GM18498 (cell line): ENCODE measurements at regions not wholly inside any gene's neighbourhood (a gene's known extent, or its start where the extent isn't known, plus 50 kb on each side); places are given as distances from the start of the nearest gene placed in this dataset.
"Not testable (repeated sequence)": the region's sequence is repeated elsewhere in the genome, so short reads cannot be mapped to it uniquely, and the experiment has no call there.

Experiments used
- ATAC-seq: cut with Tn5 transposase; IDR thresholded peaks from one replicate; pipeline ENCODE4 v1.9.1; 2021; ENCODE audit warnings: mild to moderate bottlenecking, moderate library complexity; ENCODE audit not compliant: unreplicated experiment

GRCh38 chr17:70369391-70369790 lies 200.1 kb downstream of the KCNJ2 start:
- no peak for ATAC-seq

DNA sequence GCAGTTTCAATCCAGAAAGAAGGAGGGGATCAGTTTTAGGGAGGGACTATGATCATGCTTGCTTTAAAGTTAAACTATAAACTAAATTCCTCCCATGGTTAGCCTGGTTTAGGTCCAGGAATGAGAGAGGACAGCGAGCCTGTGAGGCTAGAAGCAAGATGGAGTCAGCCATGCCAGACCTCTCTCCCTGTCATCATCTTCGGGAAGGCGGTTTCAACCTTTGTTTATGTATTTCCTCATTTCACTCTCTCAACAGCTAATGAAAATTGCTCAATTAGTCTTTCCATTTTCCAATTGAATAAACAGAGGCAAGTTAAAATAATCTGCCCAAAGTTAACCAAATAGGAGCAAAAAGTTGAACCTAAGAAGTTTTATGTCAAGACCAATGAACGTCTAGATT lies 201.5 kb downstream of the KCNJ2 start:
- no peak for ATAC-seq

DNA sequence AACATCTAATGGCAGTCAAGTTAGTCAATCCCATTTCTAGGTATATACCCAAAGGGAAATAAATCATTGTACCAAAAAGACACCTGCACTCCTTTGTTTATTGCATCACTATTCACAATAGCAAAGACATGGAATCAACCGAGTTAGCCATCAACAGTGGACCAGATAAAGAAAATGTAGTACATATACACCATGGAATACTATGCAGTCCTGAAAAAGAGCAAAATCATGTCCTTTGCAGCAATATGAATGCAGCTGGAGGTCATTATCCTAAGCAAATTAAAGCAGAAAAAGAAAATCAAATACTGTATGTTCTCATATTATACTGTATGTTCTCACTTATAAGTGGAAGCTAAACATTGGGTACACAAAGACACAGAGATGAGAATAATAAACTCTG lies 204.0 kb downstream of the KCNJ2 start:
- no peak for ATAC-seq

DNA sequence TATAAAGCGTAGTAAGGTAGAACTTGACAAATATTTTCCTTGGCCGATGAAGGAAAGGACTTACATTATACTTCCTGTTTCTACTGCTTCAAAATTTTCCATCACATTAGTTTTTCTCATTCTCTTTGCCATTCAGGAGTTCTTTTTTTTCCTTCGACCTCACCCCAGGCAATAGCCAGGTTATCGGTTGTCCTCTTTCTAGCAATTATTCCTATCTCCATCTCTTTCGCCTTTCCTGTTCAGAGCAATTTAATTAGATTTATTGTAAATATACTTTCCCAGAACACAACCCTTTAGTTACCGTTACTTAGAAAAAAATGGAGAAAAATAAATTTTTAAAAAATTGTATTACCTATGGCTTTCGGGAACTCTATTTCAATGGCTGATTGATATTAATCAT lies 205.2 kb downstream of the KCNJ2 start:
- ATAC-seq = no peak

DNA sequence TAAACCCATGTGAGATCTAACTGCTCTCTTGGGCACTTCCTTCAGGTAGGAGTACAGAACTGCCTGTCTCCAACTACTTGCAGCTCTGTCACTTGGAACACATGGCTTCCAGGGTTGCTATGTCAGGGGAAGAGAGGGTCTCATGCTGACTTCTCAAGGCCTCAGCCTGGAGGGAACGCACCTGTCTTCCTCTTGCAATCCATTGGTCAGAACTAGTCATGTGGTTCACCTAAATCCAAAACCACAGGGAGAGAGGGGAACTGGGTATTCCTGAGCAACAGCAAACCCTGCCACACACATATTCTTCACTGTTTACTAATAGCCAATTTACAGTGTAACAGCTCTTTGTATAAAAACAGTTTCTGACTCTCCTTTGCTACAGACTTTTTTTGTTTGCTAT lies 206.1 kb downstream of the KCNJ2 start:
- ATAC-seq = no peak

DNA sequence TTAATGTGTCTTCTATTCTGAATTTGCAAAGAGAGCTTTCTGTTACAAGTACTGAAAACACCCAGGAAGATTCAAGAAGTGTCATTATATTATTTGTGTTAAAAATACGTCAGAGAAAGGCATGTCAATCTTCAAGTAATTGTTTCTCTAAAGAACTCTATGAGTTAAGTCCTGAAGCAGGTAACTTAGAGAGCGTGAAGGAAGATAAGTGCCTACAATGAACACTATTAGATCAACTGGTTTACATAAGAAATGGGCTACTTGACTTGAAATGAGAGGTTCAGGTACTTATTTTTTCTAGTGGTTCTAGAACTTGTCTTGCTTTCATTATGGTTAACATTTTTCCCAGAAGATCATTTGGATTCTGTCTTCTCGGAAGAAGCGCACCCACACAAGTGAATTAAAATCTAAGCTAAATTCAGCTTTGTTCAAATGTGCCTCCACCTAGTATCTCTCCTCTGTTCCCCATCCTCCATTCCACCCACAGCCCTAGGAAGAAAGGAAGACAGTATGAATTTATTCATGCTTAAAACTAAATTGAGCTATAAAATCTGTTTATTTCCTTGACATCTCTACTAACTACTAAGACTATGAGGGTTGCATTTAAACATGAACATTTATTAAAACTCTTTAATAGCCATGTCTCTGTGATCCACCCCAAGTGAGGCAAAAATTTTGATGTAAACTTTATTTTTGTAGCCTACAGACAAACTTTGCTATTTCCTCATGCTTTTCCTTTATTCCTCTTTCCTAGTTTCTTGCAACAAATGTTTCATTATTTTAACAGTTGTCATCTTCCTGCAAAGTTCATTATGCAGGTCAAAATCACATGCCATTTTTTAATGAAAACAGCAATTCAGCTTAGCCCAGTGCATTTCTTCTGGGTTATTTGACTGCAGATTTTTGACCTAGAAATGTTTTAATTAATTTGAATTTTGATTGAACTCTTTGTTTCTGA lies 206.8 kb downstream of the KCNJ2 start:
- no peak for ATAC-seq

- ATAC-seq = no peak
Observed at GRCh38 chr17:70377654-70378053, 208.3 kb downstream of the KCNJ2 start.

- no peak for ATAC-seq
Observed at GRCh38 chr17:70378076-70378475, 208.7 kb downstream of the KCNJ2 start.

DNA sequence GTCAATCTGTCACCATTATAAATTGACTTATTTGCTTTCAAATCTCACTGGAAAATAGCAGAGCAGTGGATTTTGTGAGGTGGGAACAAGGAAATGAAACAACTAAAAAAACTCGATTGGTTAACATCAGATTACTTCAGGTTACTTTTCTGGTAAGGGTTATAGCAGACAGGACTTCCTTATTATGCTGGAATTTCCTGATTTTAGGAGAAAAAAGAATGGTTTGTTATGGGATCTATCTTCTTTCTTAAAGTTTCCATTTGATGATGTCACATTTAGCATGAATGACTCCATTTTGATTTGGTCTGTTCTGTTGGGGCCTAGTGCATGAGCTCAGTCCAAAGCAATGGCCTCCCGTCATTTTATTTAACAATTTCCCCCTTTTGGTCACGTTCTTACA lies 210.6 kb downstream of the KCNJ2 start:
- ATAC-seq = no peak

- ATAC-seq = not testable (repeated sequence)
Observed at GRCh38 chr17:70381916-70382315, 212.6 kb downstream of the KCNJ2 start.

GRCh38 chr17:70388326-70388725 lies 219.0 kb downstream of the KCNJ2 start:
- ATAC-seq = no peak

DNA sequence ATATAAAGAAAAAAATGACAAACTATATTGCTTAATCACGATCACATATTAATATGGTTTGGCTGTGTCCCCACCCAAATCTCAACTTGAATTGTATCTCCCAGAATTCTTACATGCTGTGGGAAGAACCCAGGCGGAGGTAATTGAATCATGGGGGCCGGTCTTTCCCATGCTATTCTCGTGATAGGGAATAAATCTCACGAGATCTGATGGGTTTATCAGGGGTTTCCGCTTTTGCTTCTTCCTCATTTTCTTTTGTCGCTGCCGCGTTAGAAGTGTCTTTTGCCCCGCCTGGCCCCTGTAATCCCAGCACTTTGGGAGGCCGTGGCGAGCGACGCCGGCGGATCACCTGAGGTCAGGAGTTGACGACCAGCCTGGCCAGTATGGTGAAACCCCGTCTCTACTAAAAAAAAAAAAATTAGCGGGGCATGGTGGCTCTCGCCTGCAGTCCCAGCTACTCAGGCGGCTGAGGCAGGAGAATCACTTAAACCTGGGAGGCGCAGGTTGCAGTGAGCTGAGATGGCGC lies 220.0 kb downstream of the KCNJ2 start:
- not testable (repeated sequence) for ATAC-seq

GRCh38 chr17:70390049-70390448 lies 220.7 kb downstream of the KCNJ2 start:
- ATAC-seq = no peak

DNA sequence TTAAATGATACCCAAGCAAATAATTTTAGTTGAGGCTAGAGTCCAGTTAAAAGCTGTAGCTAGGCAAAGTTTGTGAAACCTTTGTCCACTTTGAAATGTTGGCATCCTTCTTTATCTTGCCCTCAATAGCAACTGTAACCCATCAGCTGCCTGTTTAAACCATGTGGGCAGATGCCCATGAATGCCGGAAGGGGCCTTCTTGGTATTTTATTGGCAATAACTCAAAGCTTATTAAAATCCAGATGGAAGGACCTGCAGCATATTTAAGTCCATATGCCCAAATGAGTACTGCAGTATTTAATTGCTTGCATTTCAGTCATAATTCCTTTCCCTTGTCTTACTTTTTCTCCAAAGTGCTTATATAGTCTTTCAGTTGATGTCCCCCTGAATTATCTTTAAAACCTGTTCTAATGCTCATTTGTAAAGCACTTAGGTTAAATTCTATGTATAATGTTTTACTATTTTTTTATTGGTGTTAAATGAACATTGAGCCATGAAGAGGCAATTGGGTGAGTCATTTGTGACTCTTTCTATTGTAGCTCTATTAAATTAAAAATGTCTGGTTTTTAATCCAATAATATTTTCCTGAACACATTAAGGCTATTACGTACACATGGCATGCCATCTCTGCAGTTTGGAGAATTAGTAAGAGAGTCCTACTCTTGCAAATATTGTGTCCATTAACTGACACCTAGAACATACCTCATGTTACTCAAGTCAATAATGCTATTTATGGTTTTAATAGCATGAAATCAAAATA lies 225.3 kb downstream of the KCNJ2 start:
- ATAC-seq = no peak

- ATAC-seq = no peak
Observed at GRCh38 chr17:70405492-70406220, 236.3 kb downstream of the KCNJ2 start.

DNA sequence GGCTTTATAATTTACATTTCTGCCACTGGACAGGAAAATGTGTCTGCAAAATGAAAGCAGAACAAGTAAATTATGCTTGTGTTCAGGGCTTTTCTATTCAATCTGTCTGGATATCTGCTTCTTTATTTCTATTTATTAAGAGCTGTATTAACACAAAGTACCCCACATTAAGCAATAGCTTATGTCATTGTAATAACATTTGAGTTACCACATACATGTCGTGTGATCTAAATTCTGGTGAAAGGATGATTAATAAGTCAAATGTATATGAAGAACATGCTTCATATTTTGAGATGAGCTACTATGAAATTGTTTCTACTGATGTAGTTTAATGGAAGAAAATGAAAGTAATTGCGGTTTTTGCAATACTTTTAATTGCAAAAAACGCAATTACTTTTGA lies 238.2 kb downstream of the KCNJ2 start:
- no peak for ATAC-seq

GRCh38 chr17:70408768-70409167 lies 239.4 kb downstream of the KCNJ2 start:
- no peak for ATAC-seq

DNA sequence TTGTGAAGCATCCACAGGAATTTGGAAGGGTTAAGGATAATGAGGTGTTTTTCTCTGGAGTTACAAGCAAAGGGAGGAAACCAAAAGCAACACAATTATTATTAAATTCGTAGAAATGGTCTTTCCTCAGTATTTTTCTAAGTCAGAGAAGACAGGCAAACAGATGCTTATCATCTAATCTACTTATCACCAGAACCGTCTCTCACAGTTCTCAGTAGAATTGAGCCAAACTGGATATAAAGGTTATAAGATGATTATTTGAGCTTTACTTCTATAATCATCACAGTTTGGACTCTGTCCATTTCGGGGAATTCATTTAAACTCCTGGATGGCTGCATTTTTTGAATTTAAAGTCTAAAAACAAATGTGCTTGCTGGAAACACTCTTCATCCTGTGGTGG lies 245.0 kb downstream of the KCNJ2 start:
- no peak for ATAC-seq

DNA sequence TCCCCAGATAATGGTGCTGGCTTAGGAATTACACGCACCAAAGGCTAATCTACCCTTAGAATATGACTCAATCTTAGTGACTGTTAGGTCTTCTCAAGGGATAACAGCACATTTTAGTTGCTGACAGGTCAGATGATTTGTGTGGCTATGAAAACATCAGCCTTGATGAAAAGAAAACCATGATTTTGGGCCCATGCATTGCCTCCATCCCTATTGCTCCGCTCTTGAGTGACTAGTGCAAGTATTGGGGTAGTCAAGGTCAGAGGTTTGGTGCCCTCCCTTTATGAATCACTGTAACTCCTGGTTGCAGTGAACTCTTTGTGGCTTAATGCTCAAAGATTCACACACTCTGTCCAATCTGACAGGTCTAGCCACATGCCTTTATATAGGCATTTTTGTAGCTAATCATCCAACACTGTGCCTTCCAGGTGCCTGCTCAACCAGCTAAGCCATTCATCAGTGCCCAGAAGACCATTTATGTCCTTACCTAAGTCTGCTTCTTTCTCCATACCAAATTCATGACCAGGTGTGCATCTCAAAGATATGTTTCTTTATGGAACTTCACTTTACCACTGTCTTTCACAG lies 251.6 kb downstream of the KCNJ2 start:
- no peak for ATAC-seq

DNA sequence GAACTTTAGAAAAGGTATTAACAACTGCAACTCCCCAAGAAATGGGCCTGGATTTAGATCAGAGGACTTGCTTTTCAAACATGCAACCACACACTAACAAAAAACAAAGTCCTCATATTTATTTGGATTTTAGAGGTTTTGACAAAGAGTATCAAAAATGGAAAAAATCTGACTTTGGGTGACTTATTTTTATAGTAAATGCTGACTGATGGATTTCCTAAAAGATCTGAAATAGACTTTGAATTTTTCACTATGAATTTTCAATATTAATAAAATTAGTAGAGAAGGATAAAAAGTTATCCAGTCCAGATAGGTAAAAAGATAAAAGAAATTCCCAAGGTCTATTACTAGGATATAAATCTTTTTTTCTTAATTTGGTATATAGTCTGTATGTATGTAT lies 253.5 kb downstream of the KCNJ2 start:
- no peak for ATAC-seq

DNA sequence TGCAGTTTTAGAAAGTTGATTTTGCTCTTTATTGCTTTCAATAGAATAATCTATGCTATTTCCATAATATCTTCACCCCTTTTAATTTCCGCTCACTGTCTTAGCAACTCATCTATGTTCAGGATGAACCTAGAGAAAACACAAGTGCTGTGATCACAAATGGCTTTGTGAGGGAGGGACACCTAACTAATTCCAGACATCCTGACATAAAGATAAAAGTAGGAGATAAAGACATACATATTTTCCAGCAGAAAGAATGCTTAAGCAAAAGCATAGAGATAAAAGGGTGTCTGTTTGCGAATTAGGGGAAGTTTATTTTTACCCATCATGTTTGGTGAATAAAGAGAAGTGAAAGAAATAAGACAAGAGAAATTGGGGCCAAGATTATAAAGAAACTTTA lies 254.2 kb downstream of the KCNJ2 start:
- no peak for ATAC-seq
